Lower leg skin (tissue), 4 donors: ENCODE measurements at regions not wholly inside any gene's neighbourhood (a gene's known extent, or its start where the extent isn't known, plus 50 kb on each side); places are given as distances from the start of the nearest gene placed in this dataset.
"Not testable (repeated sequence)": the region's sequence is repeated elsewhere in the genome, so short reads cannot be mapped to it uniquely, and the experiment has no call there.

ENCODE experiments used
- DNase-seq, 2 donors: peaks; one replicate each; pipeline ENCODE4 v3.0.0-alpha.2; 2019; ENCODE audit warnings: low spot score in 2 of 2
- H3K4me3 ChIP-seq: fragments of 200-600 bp; sonication (generic); 2 replicates; pipeline ENCODE4 v1.5.1; 2017; ENCODE audit warnings: mild to moderate bottlenecking, low read depth; ENCODE audit not compliant: poor library complexity, severe bottlenecking
- CTCF ChIP-seq, 3 donors: fragments of 450-650 bp; IDR thresholded peaks; one replicate each; pipeline ENCODE4 v1.5.1; 2016; ENCODE audit warnings: antibody characterized with exemption in 3 of 3, mild to moderate bottlenecking in 3 of 3, moderate library complexity in 2 of 3
- POLR2A ChIP-seq, 2 donors: fragments of 450-650 bp; IDR thresholded peaks; one replicate each; pipeline ENCODE4 v1.6.1; 2016 to 2017; ENCODE audit warnings: antibody characterized with exemption in 2 of 2, mild to moderate bottlenecking in 1 of 2, moderate library complexity in 1 of 2
- WGBS, 2 donors: methylation state at CpG; one replicate each; pipeline ENCODE4 v1.1.5; 2018; 5-methylcytosine and 5-hydroxymethylcytosine counted together
- intact Hi-C: fragments of 100-400 bp; cut with DNase I; formaldehyde crosslinking; loops from one replicate; pipeline ENCODE4 v1.15.0; 2023; ENCODE audit warnings: low total_unique reads

- no peak overlapping the region for H3K4me3 ChIP-seq
- TF ChIP-seq POLR2A (IDR thresholded peaks at IDR 0.05) = no peak
- TF ChIP-seq CTCF (IDR thresholded peaks at IDR 0.05) = no peak
- intact Hi-C loops = no loop called here
- DNase-seq = no peak
- WGBS, 2 donors = 63 to 86% methylated on average over 1 of the region's 1 CpG
These were observed 650.1 kb upstream of the MDGA2 start for GRCh38 chr14:48325486-48325885.

GRCh38 chr14:48323665-48324064 lies 648.3 kb upstream of the MDGA2 start:
- no peak for TF ChIP-seq CTCF (IDR thresholded peaks at IDR 0.05)
- no peak for TF ChIP-seq POLR2A (IDR thresholded peaks at IDR 0.05)
- intact Hi-C loops = no loop called here
- WGBS, 2 donors = 43 to 49% methylated on average over 6 of the region's 6 CpGs
- no peak overlapping the region for H3K4me3 ChIP-seq
- DNase-seq = no peak

DNA sequence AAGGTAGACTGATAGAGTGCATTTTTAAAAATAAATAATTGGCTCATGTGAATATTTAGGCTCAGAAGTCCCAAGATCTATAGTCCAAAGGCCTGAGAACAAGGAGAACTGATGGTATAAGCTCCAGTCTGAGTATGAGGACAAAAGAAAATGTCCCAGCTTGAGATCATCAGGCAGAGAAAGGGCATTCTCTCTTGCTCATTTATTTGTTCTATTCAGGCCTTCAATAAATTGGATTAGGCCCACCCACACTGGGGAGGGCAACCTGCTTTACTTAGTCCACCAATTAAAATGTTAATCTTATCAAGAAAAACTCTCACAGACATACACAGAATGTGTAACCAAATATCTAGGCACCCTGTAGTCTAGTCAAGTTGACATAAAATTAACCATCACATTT lies 644.4 kb upstream of the MDGA2 start:
- TF ChIP-seq CTCF (IDR thresholded peaks at IDR 0.05) (no peak), POLR2A (IDR thresholded peaks at IDR 0.05) (no peak)
- no peak overlapping the region for H3K4me3 ChIP-seq
- DNase-seq = no peak
- intact Hi-C loops = no loop called here

- H3K4me3 ChIP-seq = no peak overlapping the region
- intact Hi-C loops = no loop called here
- TF ChIP-seq CTCF (IDR thresholded peaks at IDR 0.05) (no peak), POLR2A (IDR thresholded peaks at IDR 0.05) (no peak)
- WGBS, 2 donors = 72 to 80% methylated on average over 3 of the region's 3 CpGs
- no peak for DNase-seq
These were observed 629.3 kb upstream of the MDGA2 start for GRCh38 chr14:48304729-48305128.

- TF ChIP-seq POLR2A (IDR thresholded peaks at IDR 0.05) (no peak), CTCF (IDR thresholded peaks at IDR 0.05) (no peak)
- intact Hi-C loops = no loop called here
- DNase-seq = no peak
- no peak overlapping the region for H3K4me3 ChIP-seq
These were observed 614.3 kb upstream of the MDGA2 start for GRCh38 chr14:48289701-48290100.

DNA sequence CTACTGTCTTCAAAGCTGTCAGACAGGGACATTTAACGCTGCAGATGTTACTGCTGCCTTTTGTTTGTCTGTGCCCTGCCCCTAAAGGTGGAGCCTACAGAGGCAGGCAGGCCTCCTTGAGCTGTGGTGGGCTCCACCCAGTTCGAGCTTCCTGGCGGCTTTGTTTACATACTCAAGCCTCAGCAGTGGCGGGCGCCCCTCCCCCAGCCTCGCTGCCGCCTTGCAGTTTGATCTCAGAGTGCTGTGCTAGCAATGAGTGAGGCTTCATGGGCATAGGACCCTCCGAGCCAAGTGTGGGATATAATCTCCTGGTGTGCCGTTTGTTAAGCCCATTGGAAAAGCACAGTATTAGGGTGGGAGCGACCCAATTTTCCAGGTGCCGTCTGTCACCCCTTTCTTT lies 609.8 kb upstream of the MDGA2 start:
- intact Hi-C loops = not testable (repeated sequence)
- 92 to 93% methylated on average over 11 of the region's 11 CpGs for WGBS, 2 donors

More for the DNA sequence above, 609.8 kb upstream of the MDGA2 start:
- not testable (repeated sequence) for H3K4me3 ChIP-seq, DNase-seq
